Endothelial cell of umbilical vein (primary cell): ENCODE measurements at regions not wholly inside any gene's neighbourhood (a gene's known extent, or its start where the extent isn't known, plus 50 kb on each side); places are given as distances from the start of the nearest gene placed in this dataset.

Source experiments
- BruUV-seq: library from RNA; stranded (reverse); fragments of 400-500 nt; replicated peaks from 2 replicates; lab custom pipeline; 2021; lab: Mats Ljungman, UMichigan
- CTCF ChIA-PET: fragments of 300-600, 350-600 bp; sonication (Branson Sonifier 250); formaldehyde crosslinking; loops from one replicate; lab custom pipeline; 2021; ENCODE audit warnings: antibody characterized with exemption, inconsistent platforms; lab: Charles Lee
- POLR2A ChIA-PET: fragments of 300-600, 350-600 bp; sonication (Branson Sonifier 250); formaldehyde crosslinking; loops from one replicate; lab custom pipeline; 2021; ENCODE audit warnings: antibody characterized with exemption, inconsistent platforms; lab: Charles Lee
- DNase-seq: peaks from one replicate; pipeline ENCODE4 v3.0.0-alpha.2; 2011; ENCODE audit warnings: low read depth, low spot score
- FAIRE-seq: peaks from 2 replicates; lab custom pipeline; 2011; peaks lifted over from hg19 to GRCh38; lab: Jason Lieb, UNC
- H2AFZ ChIP-seq: 2 replicates; pipeline ENCODE4 v1.6.0; 2012; ENCODE audit warnings: low read depth, low read length, control low read depth, inconsistent platforms
- H3K27ac ChIP-seq: 2 replicates; pipeline ENCODE4 v1.5.1; 2011; ENCODE audit warnings: low read depth, mild to moderate bottlenecking, control low read depth, low read length, moderate library complexity; ENCODE audit not compliant: insufficient read depth
- H3K27me3 ChIP-seq, 2 experiments: 2 replicates each; pipeline versions ENCODE4 v1.6.0 to v1.6.1; 2011; ENCODE audit warnings: low read length in 2 of 2, mixed read lengths in 1 of 2; ENCODE audit not compliant: control insufficient read depth in 2 of 2, insufficient read depth in 2 of 2
- H3K36me3 ChIP-seq, 2 experiments: 2 replicates in 1 of 2; 3 replicates in 1 of 2; pipeline ENCODE4 v1.5.1; 2011; ENCODE audit warnings: low read length in 2 of 2, mild to moderate bottlenecking in 1 of 2, moderate library complexity in 1 of 2; ENCODE audit not compliant: control insufficient read depth in 2 of 2, insufficient read depth in 2 of 2; ENCODE audit errors: extremely low read depth in 1 of 2
- H3K4me1 ChIP-seq: 3 replicates; pipeline ENCODE4 v1.5.1; 2011; ENCODE audit warnings: mild to moderate bottlenecking, low read length; ENCODE audit not compliant: control insufficient read depth, insufficient read depth; ENCODE audit errors: extremely low read depth
- H3K4me2 ChIP-seq: 2 replicates; pipeline ENCODE4 v1.6.1; 2011; ENCODE audit warnings: low read length, control low read depth, mixed read lengths; ENCODE audit not compliant: insufficient read depth
- H3K4me3 ChIP-seq, 3 experiments: fragments of 200-600 bp in 1 of 3; sonication (generic), shearing (Covaris generic) in 1 of 3; replicated peaks in 1 of 3; 2 replicates each; pipeline ENCODE4 v1.5.1; 2011 to 2016; ENCODE audit warnings: control low read depth in 3 of 3, low read length in 3 of 3, mild to moderate bottlenecking in 2 of 3, inconsistent platforms in 1 of 3, low read depth in 1 of 3, moderate library complexity in 1 of 3; ENCODE audit not compliant: insufficient read depth in 1 of 3
- H3K79me2 ChIP-seq: 2 replicates; pipeline ENCODE4 v1.6.0; 2012; ENCODE audit warnings: low read length, inconsistent platforms; ENCODE audit not compliant: control insufficient read depth, insufficient read depth
- H3K9ac ChIP-seq: replicated peaks from 2 replicates; pipeline ENCODE3; 2011; ENCODE audit warnings: low read length, control low read depth; ENCODE audit not compliant: insufficient read depth; ENCODE audit errors: extremely low read depth
- H3K9me1 ChIP-seq: replicated peaks from 3 replicates; pipeline ENCODE4 v1.6.0; 2011; ENCODE audit warnings: mild to moderate bottlenecking, low read length; ENCODE audit not compliant: control insufficient read depth, insufficient read depth; ENCODE audit errors: extremely low read depth
- H3K9me3 ChIP-seq: replicated peaks from 2 replicates; pipeline ENCODE4 v1.5.1; 2012; ENCODE audit warnings: low read length, inconsistent platforms; ENCODE audit not compliant: control insufficient read depth, insufficient read depth
- H4K20me1 ChIP-seq: replicated peaks from 2 replicates; pipeline ENCODE3; 2011; ENCODE audit warnings: mild to moderate bottlenecking, low read length; ENCODE audit not compliant: control insufficient read depth, insufficient read depth; ENCODE audit errors: extremely low read depth
- CTCF ChIP-seq, 2 donors: IDR thresholded peaks; 1 replicate in 1 of 2; 2 replicates in 1 of 2; pipeline ENCODE4 v1.5.1; 2011; ENCODE audit warnings: low read length in 2 of 2, mild to moderate bottlenecking in 2 of 2, moderate library complexity in 2 of 2, control low read depth in 1 of 2, inconsistent platforms in 1 of 2, low read depth in 1 of 2; ENCODE audit not compliant: insufficient read depth in 1 of 2; ENCODE audit errors: extremely low read depth in 1 of 2
- EZH2 ChIP-seq: IDR thresholded peaks from 2 replicates; pipeline ENCODE4 v1.6.1; 2012; ENCODE audit warnings: borderline replicate concordance, low read depth, mild to moderate bottlenecking, moderate library complexity, low read length, inconsistent platforms; ENCODE audit not compliant: severe bottlenecking
- FOS ChIP-seq: IDR thresholded peaks from 2 replicates; pipeline ENCODE4 v1.6.1; 2011; ENCODE audit warnings: mild to moderate bottlenecking, low read length, moderate library complexity, borderline replicate concordance; ENCODE audit not compliant: insufficient read depth
- GATA2 ChIP-seq: IDR thresholded peaks from 2 replicates; pipeline ENCODE4 v1.7.0; 2011; ENCODE audit warnings: low read depth, mild to moderate bottlenecking, moderate library complexity, mixed read lengths, low read length; ENCODE audit not compliant: insufficient read length, insufficient read depth
- JUN ChIP-seq: IDR thresholded peaks from 2 replicates; pipeline ENCODE4 v1.6.1; 2011; ENCODE audit warnings: borderline replicate concordance, low read depth; ENCODE audit not compliant: insufficient read length, insufficient read depth
- MAX ChIP-seq: IDR thresholded peaks from 2 replicates; pipeline ENCODE4 v1.6.1; 2011; ENCODE audit not compliant: insufficient read depth, insufficient read length
- MYC ChIP-seq: IDR thresholded peaks from one replicate; pipeline ENCODE4 v1.6.1; 2011; ENCODE audit warnings: mild to moderate bottlenecking, low read depth, low read length
- POLR2A ChIP-seq: IDR thresholded peaks from 2 replicates; pipeline ENCODE4 v1.6.1; 2012; ENCODE audit warnings: low read depth, mild to moderate bottlenecking, control low read depth, low read length
- POLR2AphosphoS5 ChIP-seq: IDR thresholded peaks from 2 replicates; pipeline ENCODE4 v1.6.1; 2012; ENCODE audit warnings: low read depth, mild to moderate bottlenecking, control low read depth, low read length, moderate library complexity; ENCODE audit not compliant: insufficient read depth
- dilution Hi-C: fragments of 300-500 bp; cut with MboI; formaldehyde crosslinking; loops from one replicate; pipeline ENCODE4 v1.15.0; 2019; ENCODE audit warnings: low sequenced_read_pairs; ENCODE audit not compliant: extremely low pct_ligation_motif_present
- intact Hi-C: fragments of 100-400 bp; cut with micrococcal nuclease; formaldehyde crosslinking; loops from one replicate; pipeline ENCODE4 v1.10.0; 2022

- Histone ChIP-seq H3K4me1 (no peaks in the 10 kb centered on the region), H3K27me3 (no peaks in the 10 kb centered on the region), H3K4me3 (no peak overlapping the region), H3K36me3 (no peaks in the 10 kb centered on the region), H3K9me3 (no peaks in the 10 kb centered on the region), H3K79me2 (no peaks in the 10 kb centered on the region), H2AFZ (no peak overlapping the region), H3K9ac (no peak overlapping the region), H3K27ac (no peak overlapping the region), H3K4me2 (no peak overlapping the region), H4K20me1 (no peaks in the 10 kb centered on the region), H3K9me1 (no peaks in the 10 kb centered on the region)
- DNase-seq (no peak), FAIRE-seq (no peak)
- ChIA-PET CTCF (no interaction called here), POLR2A (no interaction called here)
- intact Hi-C loops (no loop called here), dilution Hi-C loops (no loop called here)
- TF ChIP-seq FOS: no peak
- TF ChIP-seq POLR2AphosphoS5: no peak
- TF ChIP-seq MAX: no peak
- no peak for TF ChIP-seq EZH2
- no peak for TF ChIP-seq JUN
- TF ChIP-seq POLR2A: no peak
- TF ChIP-seq GATA2: no peak
- no peak for TF ChIP-seq CTCF (IDR thresholded peaks at IDR 0.05; ENCODE audit: extremely low read depth in 1 of 2, insufficient read depth in 1 of 2, low read depth in 1 of 2, low read length in 2 of 2)
- TF ChIP-seq MYC: no peak
- no TSS peak for BruUV-seq
These were observed 556.7 kb upstream of the ACVR2A start for GRCh38 chr2:147288131-147288530.
